ENCODE measurements at regions not wholly inside any gene's neighbourhood (a gene's known extent, or its start where the extent isn't known, plus 50 kb on each side); places are given as distances from the start of the nearest gene placed in this dataset.

DNA sequence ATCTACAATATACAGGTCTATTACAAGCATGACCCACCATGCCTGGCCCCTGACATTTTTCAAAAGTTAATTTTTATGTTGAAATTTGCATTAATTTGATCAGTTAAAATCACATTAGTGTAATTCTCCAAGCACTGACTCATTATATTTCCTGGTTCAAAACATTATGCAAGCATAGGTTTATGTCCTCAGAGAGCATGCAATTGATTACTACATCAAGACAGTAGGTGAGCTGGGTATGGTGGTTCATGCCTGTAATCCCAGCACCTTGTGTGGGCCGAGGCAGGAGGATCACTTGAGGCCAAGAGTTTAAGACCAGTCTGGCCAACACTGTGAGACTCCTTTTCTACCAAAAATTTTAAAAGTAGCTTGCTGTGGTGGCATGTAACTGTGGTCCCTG is 248.8 kb upstream of the KLHL1 start:
- DNase-seq = no peak

DNA sequence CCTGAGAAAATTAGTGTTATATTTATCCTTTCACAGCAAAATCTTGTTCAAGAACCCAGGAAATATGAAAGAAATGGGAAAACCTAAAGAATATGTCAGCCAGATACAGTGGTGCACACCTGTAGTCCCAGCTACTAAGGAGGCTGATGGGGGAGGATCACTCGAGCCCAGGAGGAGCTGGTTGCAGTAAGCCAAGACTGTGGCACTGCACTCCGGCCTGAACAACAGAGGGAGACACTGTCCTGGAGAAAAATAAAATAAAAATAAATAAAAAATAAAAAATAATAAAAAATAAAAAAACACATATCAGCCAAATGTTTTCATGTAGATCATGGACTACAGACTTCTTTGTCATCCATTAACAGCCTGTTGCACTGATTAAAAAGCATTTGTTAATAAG is 244.8 kb upstream of the KLHL1 start:
- no peak for DNase-seq

DNA sequence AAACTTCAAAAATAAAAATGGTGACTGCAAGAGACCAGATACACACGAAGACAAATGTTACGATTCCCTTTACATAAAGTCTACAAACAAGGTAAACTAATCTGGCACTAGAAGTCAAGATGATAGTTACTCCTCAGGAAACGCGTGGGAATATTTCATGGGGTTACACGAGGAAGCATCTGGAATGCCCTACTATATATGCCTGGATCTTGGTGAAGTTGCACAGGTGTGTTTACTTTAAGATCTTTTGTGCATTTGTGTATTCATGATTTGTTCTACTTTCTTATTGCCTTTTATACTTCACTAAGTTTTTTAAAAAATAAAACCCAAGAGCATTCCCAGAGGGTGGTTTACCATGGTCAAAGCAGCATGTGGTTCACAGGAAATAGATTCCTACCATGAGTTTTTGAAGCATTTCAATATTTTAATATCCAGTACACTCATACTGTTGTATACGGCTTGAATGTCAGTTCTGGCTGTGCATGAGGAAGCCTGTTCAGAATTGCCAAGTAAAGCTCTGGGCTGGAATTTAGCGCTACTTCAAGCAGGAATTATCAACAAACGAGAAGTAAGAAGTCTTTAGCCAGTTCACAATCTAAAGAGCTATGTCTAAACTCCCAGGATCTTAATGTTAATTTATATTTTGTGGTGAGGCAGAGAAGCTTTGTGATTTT is 239.8 kb upstream of the KLHL1 start:
- no peak for DNase-seq

DNA sequence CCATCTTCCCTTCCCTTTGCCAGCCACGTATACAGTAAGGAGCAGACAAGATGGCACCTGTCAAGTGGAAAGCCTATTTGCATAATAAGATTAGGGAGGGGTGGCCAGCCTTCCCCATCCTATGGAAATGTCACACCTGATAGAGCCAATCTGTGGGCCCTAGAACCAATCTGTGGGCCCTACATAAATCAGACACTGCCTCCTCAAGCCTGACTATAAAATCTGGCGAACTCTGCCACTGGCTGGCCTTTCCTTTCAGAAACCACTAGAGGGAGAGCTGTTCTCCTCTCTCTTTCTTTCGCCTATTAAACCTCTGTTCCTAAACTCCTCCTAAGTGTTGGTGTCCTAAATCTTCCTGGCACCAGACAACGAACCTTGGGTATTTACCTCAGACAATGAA is 231.5 kb upstream of the KLHL1 start:
- DNase-seq = no peak

DNA sequence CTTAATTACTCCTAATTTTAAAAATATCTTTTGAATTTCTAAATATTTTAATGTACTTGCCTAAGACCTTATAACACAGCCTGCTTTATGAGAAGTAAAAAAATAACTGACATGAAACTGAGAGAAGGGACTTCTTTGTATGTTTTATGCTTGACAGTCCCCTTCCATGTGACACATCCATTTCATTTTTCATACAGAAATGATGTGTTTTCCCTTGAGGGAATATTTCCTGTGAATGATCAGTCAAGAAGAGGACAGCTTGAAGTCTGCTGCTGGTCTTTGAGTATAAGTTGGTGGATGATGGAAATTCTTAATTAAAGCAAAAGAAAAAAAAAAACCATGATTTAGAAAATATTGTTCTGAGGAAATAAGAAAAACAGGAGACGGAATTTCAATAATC is 230.4 kb upstream of the KLHL1 start:
- no peak for DNase-seq

DNA sequence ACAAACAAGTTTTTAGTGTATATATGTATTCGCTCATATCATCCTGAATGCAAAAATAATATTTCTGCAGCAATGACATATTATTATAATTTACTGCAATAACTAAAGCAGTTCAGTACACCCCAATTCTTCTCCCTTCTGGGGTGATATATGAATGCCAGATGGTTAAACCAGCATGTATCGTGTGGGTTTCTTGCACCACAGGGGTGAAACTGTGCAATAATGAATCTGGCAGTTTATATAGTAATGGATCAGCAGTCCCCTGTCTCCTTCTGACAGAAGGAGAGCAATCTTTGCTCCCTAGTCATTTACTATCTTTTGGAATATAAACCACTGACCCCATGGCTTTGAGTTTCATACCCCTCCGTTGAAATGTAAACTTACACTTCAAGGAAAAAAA is 228.6 kb upstream of the KLHL1 start:
- DNase-seq = no peak

DNA sequence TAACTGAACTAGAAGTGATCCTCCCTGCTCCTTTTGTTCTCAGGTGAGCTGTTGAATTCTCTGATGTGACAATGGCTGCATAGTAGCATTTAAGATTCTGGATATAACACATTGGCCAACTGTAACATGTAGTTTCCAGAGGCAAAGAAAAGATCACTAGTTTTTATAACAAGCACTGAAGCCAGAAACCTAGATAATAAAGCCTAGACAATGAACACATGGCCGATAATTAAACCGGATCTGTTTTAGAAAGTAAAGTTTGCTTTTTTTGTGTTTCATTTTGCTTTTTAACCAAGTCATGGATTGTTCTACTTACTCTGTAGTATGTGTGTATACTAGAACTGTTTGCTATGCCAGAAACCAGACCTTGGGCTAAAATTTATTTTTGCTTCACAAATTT is 225.5 kb upstream of the KLHL1 start:
- DNase-seq = no peak

DNA sequence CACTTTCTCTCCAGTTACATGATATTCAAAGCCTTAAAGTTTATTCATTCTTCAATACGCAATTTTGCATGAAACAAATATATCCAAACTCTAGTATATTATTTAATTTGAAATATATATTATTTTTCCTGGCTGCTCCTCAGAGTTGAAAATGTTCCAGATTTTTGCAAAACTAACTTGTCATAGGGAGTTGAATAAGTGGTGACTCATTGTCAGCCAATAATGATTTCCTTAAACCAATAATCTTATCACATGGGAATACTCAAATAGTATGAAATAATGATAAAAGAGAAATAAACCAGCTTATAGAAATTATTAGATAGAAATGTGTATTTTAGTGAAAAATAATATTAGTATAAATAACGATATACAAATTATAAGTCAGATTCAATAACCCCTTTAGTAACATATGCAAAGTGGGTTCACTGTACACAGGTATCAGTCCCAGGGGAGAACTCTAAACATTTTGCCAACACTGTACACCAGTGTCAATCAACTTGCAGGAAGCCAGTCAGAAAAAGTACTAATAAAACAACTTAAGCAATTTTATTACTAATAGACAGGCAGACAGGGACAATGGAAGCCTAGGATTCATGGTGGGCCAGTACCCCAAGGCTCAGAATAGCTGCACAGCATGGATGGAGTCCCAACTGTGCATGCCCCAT is 222.6 kb upstream of the KLHL1 start:
- no peak for DNase-seq

DNA sequence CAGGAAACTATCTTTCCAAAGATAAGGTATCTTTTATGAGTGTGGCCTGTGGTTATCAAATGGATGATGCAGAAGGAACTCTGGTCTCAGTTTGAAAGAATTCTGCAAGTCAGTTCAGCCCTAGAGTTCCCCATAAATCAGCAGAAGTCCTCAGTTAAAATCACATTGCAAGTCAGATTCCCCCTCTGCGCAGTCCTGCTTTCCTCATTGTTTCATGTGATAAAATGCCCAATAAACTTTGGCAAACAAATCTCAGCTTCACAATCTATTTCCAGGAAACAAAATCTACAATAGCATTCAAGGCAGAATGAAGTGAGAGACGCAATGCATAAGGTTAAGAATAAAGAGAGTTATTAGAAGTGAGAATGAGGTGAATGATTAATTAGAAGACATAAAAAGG is 216.3 kb upstream of the KLHL1 start:
- DNase-seq = no peak

DNA sequence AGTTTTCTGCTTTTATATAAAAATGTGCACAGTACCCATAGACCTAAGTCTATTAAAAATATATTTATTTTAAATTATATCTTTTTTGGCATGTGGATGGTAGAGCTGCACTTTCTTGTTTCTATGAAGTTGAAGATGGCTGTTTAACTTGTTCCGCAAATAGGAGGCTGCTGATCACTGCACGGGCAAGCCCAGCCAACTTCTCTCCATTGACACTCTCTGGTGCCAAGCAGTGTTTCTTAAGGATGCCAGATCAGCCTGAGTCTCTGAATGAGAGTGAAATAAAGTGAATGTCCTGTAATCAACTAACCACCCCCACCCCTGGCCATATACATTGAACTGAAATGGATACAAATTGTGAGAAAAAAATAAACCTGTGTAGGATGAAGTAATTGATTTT is 202.9 kb upstream of the KLHL1 start:
- DNase-seq = no peak

DNA sequence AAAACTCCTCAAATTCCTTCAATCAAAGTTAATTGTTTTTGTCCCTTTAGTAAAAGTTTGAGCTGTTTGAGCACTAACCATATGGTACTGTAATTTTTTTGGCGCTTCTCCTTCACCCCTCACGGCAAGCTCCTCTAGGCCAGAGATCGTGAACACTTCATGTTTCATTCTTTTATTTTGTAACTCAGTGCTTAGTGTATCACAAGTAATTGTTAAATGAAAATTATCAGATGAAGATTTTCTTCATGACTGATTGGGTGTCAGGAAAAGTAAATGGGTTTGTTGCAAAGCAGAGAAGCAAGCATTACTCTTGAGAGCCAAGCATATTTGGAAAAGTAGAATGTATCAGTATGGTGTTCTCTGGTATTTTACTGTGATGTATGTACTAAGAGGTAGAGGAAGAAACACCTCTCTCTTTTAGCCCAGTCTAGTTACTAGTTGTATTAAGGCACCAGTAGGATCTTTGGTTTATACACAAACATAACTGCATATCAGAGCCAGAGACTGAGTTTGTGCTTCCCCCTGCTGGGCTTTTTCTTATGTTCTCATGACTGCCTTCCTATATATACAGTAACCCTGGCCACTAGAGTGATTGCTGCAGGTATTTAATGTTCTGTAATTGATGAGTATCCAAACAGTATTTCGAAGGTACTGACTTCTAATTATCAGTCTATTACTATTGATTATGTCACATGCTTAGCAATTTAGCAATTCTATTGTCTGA is 202.3 kb upstream of the KLHL1 start:
- no peak for DNase-seq

DNA sequence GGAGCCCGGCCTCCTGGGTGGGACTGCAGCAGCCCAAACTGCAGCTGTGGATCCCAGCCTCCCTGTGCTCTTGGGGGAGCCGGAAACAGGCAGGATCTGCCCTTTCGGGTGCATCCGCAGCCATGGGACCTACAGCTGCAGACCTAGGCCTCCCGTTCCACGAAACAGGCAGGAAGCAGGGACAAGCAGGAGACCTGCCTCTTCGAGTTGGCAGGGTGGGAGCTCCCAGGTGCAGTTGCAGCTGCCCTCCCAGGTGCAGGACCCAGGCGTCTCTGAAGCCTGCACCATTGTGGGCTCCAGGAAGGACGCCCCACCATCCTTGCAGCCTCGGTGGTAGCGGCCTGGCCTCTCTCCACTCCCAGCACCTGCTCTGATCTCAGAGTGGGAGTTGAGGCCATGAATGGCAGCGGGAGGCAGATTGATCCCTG is 189.0 kb upstream of the KLHL1 start:
- DNase-seq = no peak

DNA sequence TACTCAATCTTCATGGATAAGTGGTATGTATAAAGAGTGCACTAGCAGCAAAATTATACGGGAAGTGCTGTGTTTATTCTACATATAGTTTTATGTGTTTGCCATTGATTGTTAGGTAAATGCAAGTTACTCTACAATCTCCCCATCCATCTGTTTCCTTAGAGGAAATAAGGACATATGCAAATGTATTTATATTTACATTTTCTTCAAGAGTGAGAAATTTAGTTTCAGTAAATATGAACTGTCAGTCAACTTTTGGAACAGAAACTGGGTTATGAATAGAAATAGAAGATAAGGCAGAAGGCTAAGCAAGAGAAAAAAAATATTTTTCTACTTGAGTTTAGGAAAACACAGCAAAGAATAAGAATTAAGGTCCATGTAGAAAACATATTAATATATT is 176.1 kb upstream of the KLHL1 start:
- DNase-seq = no peak

DNA sequence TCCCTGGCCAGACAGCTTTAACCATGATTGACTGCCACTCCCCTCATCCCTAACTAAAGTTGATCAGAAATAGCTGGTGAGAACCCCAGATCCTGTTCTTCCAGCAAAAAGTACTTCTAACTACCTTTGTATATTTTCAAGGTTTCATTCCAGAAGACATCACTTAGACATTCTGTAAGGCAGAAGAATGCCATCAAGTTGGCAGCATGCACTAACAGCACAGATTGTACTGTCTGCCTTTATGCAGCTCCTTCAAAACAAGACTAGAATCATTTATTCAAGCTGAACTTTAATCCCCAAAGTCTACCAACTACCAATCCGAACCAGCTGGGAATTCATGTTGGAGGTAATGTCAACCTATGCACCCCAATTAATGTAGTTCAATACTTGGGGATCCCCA is 167.6 kb upstream of the KLHL1 start:
- no peak for DNase-seq

DNA sequence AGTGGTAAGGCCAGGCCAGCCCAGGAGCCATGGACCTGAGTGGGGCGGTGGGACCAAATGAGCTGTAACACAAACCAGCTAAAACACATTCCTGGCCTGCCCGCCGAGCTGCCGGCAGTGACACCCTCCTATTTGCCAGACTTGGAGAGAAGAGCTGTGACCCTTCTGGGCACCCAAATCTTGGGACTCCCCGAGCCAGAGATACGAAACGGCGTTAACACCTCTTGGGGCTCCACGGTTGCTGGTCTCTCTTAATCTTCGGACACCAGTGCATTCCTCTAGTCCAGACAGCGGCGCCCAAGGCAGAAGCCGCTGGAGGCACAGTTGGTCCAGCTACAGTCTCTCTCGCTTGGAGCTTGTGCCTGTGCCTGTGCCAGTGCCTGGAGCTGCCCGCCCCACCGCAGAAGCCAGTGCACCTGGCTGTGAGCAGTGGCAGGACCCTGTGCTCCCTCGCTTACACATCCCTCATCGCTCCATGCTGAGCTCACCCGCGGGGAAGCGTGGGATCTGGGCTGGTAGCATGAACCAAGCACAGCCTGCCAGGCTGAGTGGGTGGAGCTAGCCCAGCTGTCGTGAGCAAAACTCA is 147.2 kb upstream of the KLHL1 start:
- no peak for DNase-seq

DNA sequence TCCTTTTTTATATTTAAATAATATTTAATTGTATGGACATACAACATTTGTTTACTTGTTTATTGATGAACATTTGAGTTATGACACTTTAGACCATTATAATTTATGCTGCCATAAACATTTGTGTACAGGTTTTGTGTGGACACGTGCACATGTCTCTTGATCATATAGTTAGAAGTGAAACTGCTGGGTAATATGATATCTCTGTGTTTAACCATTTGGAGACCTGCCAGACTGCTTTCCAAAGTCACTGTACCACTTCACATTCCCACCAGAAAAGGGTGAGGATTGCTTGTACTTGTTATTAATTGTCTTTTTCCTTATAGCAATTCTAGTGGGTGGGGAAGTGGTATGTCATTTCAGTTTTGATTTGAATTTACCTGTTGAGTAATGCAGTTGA is 145.6 kb upstream of the KLHL1 start:
- DNase-seq = no peak

DNA sequence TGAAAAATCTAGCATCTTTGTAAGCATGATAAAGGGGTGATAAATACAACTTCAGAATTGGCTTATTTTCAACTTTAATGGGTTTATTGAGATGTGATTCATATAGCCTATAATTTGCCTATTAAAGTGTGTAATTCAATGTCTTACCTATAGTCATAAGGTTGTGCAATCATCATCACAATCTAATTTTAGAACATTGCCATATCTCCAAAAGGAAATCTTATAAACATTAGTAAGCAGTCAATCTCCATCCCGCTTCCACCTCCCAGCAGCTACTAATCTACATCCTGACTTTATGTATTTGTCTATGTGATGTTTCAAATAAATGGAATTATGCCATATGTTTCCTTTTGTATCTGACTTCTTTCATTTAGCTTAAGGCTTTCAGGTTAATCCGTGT is 145.2 kb upstream of the KLHL1 start:
- DNase-seq = no peak

DNA sequence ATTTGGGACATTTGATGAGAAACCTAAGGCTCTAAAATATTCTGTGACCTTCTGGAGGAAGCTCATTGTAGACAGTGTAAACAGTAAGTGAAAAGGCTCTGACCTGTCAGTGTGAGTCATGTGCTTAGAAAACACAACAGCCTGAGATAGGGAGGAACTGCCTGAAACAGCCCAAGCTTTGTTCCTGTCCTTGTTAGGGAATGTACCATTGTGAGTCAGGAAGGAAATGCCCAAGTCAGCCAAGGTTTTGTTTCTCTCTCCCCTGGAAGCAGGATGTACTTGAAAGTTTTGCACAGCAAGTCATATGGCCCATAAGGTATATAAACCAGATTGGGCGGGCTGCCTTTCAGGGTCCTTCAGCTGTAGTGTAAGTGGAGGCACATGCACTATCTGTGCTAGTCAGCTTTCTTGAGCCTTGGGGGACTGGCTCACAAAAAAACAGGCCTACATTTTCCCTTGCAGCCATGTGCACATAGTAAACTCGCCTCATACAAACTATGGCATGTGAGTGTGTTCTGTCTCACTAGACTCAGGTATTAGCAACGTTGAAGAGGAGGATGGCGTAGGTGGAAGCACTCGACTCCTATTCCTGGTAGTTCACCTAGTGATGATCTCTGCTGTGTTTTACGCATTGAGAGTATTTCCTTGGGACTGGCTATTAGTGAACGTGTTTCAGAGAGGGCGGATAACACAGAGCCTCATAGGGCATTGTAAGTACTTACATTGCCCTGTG is 141.2 kb upstream of the KLHL1 start:
- DNase-seq = no peak

DNA sequence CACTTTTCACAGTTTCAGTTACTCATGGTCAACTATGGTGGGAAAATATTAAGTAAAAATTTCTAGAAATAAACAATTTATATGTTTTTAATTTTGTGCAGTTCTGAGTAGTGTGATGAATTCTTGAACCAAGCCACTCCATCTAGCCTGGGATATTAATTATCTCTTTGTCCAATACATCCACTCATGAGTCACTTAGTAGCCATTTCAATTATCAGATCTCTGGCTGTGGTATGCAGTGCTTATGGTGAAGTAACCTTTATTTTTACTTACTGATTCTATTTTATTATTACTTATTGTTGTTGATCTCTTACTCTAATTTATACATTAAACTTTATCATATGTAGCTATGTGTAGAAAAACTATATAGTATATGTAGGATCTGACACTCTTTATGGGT is 128.9 kb upstream of the KLHL1 start:
- no peak for DNase-seq

DNA sequence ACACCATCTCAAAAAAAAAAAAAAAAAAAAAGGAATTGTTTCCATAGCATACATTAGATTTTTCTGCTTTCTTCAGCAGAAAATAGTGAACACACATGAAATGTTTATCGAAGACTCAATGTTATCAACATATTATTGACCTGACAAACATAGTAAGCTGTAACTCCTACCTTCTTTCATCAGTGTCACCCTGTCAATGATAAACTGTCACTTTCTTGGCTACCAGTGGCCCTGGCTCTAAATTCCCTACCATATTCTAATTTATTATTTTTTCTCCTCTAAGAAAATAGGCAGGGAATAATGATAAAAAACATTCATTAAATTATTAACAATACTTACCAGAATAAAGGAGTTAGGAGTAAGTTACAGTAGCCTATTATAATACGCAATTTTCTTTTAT is 127.3 kb upstream of the KLHL1 start:
- no peak for DNase-seq

DNA sequence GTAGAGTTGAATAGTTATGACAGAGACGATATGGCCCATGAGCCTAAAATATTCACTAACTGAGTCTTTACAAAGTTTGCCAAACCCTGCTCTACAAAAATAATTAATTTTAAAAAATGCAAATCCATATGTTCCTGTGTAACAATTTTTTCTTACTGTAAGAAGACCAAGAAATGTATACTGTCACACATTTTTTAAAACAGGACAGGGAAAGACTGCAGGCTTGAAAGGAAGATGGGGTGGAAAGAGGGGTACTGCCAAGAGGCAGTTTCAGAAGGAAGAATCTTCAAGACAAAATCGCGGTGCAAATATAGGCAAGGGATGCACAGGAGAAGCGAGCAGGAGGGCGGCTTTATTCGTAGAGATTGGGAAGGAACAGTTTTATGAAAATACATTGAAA is 115.7 kb upstream of the KLHL1 start:
- no peak for DNase-seq

DNA sequence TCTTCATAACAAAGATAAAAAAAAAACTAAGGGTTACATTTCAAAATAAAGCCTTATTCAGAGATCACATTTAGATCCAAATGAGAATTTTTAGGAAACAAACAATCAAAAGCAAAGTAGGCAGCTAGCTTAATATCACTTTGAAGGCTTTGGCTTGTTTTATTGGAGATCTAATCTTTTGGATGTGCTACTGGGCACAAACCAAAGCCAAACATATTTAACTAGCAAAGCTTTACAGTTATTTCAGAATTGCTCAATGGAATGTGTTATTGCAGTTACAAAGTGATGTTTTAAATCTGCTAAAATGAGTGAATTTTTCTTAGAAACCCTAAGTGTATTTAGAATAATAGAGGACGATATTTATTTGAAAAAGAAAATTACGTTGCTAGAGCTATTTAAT is 114.7 kb upstream of the KLHL1 start:
- no peak for DNase-seq

DNA sequence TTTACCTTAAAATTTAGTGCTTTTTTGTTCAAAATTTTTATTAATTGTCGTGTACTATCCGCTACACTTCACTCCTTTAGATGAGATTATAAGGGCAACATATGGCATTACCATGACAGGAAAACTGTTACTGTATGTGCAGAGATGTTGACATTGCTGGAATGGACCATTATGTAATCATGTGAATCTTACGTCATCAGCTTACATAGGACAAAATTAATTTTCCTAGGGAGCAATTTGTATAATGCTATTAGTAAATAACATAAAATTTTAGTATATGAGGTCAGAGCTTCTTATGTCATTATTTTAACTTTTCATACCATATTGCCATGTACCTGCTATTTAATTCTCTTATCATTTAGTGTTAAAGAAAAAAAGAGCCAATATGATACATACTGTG is 110.4 kb upstream of the KLHL1 start:
- DNase-seq = no peak
